Activated T-helper 17 cell treated with anti-CD3 and anti-CD28 coated beads, Interleukin-2, amount 50 U/mL, for 72 hours (primary cell): ENCODE measurements at regions not wholly inside any gene's neighbourhood (a gene's known extent, or its start where the extent isn't known, plus 50 kb on each side); places are given as distances from the start of the nearest gene placed in this dataset.
"Not testable (repeated sequence)": the region's sequence is repeated elsewhere in the genome, so short reads cannot be mapped to it uniquely, and the experiment has no call there.

ENCODE experiments used
- ATAC-seq: fragments of 150-1000 bp; cut with Tn5 transposase; replicated peaks from 2 replicates; pipeline ENCODE4 v1.10.0; 2021; ENCODE audit warnings: mild to moderate bottlenecking, moderate library complexity
- H3K27ac Mint-ChIP-seq: one replicate; pipeline ENCODE4 v1.8.0; 2022; ENCODE audit warnings: mixed read lengths
- H3K27me3 Mint-ChIP-seq: one replicate; pipeline ENCODE4 v1.8.0; 2022; ENCODE audit warnings: mixed read lengths
- H3K36me3 Mint-ChIP-seq: one replicate; pipeline ENCODE4 v1.8.0; 2022; ENCODE audit warnings: low read depth, mild to moderate bottlenecking, mixed read lengths
- H3K4me1 Mint-ChIP-seq: one replicate; pipeline ENCODE4 v1.8.0; 2022; ENCODE audit warnings: mixed read lengths
- H3K4me3 Mint-ChIP-seq: one replicate; pipeline ENCODE4 v1.8.0; 2022; ENCODE audit warnings: mild to moderate bottlenecking, mixed read lengths
- H3K9me3 Mint-ChIP-seq: one replicate; pipeline ENCODE4 v1.8.0; 2022; ENCODE audit warnings: mixed read lengths

GRCh38 chr14:53380052-53380866 is 227.1 kb upstream of the DDHD1 start:
- H3K9me3 Mint-ChIP-seq = no peaks in the 10 kb centered on the region
- H3K4me1 Mint-ChIP-seq = no peaks in the 10 kb centered on the region
- ATAC-seq = peak; percentile 61
- peak overlapping the region; percentile 48 for H3K27ac Mint-ChIP-seq
- no peaks in the 10 kb centered on the region for H3K36me3 Mint-ChIP-seq
- no peak overlapping the region for H3K4me3 Mint-ChIP-seq
- no peaks in the 10 kb centered on the region for H3K27me3 Mint-ChIP-seq

- H3K4me3 Mint-ChIP-seq = no peak overlapping the region
- ATAC-seq = no peak
- H3K4me1 Mint-ChIP-seq = no peaks in the 10 kb centered on the region
- no peak overlapping the region for H3K27ac Mint-ChIP-seq
- no peaks in the 10 kb centered on the region for H3K36me3 Mint-ChIP-seq
- H3K9me3 Mint-ChIP-seq = no peaks in the 10 kb centered on the region
- no peaks in the 10 kb centered on the region for H3K27me3 Mint-ChIP-seq
Measured at GRCh38 chr14:53378142-53378541, 225.0 kb upstream of the DDHD1 start.

- Mint-ChIP-seq H3K36me3 (no peaks in the 10 kb centered on the region), H3K27me3 (no peaks in the 10 kb centered on the region), H3K27ac (no peak overlapping the region), H3K4me3 (no peak overlapping the region), H3K4me1 (no peaks in the 10 kb centered on the region), H3K9me3 (no peaks in the 10 kb centered on the region)
- no peak for ATAC-seq
Measured at GRCh38 chr14:53376064-53376463, 222.9 kb upstream of the DDHD1 start.

GRCh38 chr14:53375599-53375998 is 222.5 kb upstream of the DDHD1 start:
- Mint-ChIP-seq H3K27me3 (no peaks in the 10 kb centered on the region), H3K36me3 (no peaks in the 10 kb centered on the region), H3K27ac (no peak overlapping the region), H3K4me1 (no peaks in the 10 kb centered on the region), H3K4me3 (no peak overlapping the region), H3K9me3 (no peaks in the 10 kb centered on the region)
- ATAC-seq = no peak

GRCh38 chr14:53368711-53369201 is 215.6 kb upstream of the DDHD1 start:
- ATAC-seq = peak; percentile 46

DNA sequence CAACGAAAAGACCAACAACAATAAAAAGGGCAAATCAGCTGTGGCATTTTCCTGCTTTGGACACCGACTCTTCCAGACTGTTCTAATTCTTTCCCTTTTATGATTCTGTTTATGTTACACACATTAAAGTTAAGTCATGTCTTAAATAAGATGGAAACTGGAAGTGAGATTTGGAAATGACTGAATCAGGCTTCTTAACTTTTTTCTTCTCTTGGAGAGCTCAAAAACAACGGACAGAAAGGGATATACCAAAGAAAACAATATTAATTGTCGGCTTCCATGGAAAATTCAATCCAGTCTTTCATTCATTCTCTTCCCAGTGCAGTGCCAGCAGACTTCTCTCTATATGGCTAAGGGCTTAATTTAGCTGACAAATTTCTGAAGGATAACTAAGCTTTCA is 214.9 kb upstream of the DDHD1 start:
- Mint-ChIP-seq H3K4me3 (no peak overlapping the region), H3K36me3 (no peaks in the 10 kb centered on the region), H3K27me3 (no peaks in the 10 kb centered on the region), H3K27ac (peak overlapping the region; percentile 2), H3K4me1 (peaks cover 3% of the 10 kb centered on the region), H3K9me3 (no peaks in the 10 kb centered on the region)
- ATAC-seq = no peak

More at GRCh38 chr14:53368711-53369201, 215.6 kb upstream of the DDHD1 start:
- H3K4me3 Mint-ChIP-seq = no peak overlapping the region
- no peaks in the 10 kb centered on the region for H3K9me3 Mint-ChIP-seq
- no peaks in the 10 kb centered on the region for H3K27me3 Mint-ChIP-seq
- no peaks in the 10 kb centered on the region for H3K36me3 Mint-ChIP-seq
- H3K27ac Mint-ChIP-seq = peak overlapping the region; percentile 2
- peaks cover 3% of the 10 kb centered on the region for H3K4me1 Mint-ChIP-seq

DNA sequence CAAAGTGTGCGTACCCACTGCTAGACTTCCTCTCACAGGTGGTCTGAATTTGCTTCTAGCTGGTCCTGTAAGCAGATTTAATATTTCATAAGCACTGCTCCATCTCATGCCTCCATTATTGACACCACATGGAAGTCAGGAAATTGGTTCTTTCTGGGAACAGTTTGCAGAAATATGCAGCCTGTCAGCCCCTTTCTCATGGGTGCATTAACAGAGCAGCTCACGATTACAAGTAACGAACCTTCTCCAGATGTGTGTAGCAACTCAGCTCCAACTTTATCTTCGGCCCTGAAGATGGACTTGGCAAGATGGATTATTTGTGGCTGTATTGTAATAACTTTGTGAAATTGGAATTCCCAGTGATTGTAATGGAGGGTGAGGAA is 214.5 kb upstream of the DDHD1 start:
- no peak overlapping the region for H3K4me3 Mint-ChIP-seq
- ATAC-seq = no peak
- peaks cover 3% of the 10 kb centered on the region for H3K4me1 Mint-ChIP-seq
- H3K9me3 Mint-ChIP-seq = no peaks in the 10 kb centered on the region
- H3K27me3 Mint-ChIP-seq = no peaks in the 10 kb centered on the region
- H3K36me3 Mint-ChIP-seq = no peaks in the 10 kb centered on the region
- peak overlapping the region; percentile 2 for H3K27ac Mint-ChIP-seq

DNA sequence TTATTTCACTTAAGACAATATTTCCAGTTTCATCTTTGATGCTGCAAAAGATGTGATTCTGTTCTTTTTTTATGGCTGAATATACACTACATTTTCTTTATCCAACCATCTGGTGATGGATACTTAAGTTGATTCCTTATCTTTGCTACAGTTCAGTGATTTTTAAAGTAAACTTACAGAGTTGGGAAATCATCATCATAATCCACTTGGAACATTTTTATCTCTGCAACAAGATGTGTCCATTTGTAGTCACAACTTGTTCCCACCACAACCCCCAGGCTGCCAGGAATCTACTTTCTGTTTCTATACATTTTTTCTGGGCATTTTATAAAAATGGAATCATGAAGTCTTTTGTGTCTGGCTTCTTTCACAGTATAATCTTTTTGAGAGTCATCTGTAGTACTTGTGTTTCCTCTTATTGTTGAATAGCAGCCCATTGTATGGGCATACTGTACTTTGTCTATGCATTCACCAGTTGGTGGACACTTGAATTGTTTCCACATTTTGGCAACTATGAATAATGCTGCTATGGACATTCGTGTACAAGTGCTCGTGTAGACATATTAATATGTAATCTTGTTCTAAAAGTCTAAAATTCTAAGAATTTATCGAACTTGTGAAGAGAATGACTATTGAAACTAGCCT is 212.5 kb upstream of the DDHD1 start:
- no peak overlapping the region for H3K4me3 Mint-ChIP-seq
- ATAC-seq = no peak

DNA sequence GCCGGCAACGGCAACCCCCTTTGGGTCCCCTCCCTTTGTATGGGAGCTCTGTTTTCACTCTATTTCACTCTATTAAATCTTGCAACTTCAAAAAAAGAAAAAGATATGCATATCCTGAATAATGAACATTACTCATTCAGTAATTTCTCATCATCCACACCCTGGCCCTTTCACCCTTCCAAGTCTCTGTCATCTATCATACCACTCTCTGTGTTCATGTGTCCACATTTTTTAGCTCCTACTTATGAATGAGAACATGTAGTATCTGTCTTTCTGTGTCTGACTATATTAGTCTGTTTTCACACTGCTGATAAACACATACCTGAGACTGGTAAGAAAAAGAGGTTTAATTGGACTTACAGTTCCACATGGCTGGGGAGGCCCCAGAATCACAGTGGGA is 209.8 kb upstream of the DDHD1 start:
- H3K4me1 Mint-ChIP-seq, H3K27me3 Mint-ChIP-seq, H3K27ac Mint-ChIP-seq, H3K9me3 Mint-ChIP-seq, ATAC-seq, H3K36me3 Mint-ChIP-seq, H3K4me3 Mint-ChIP-seq: not testable (repeated sequence)

More for the DNA sequence above, 212.5 kb upstream of the DDHD1 start:
- Mint-ChIP-seq H3K27ac (no peak overlapping the region), H3K27me3 (no peaks in the 10 kb centered on the region), H3K36me3 (no peaks in the 10 kb centered on the region), H3K4me1 (peaks cover 3% of the 10 kb centered on the region), H3K9me3 (no peaks in the 10 kb centered on the region)

- Mint-ChIP-seq H3K27ac (no peak overlapping the region), H3K4me3 (no peak overlapping the region), H3K36me3 (no peaks in the 10 kb centered on the region), H3K9me3 (peaks cover 5% of the 10 kb centered on the region), H3K4me1 (no peaks in the 10 kb centered on the region), H3K27me3 (no peaks in the 10 kb centered on the region)
- ATAC-seq = no peak
Measured at GRCh38 chr14:53360829-53361228, 207.7 kb upstream of the DDHD1 start.

GRCh38 chr14:53358166-53358565 is 205.0 kb upstream of the DDHD1 start:
- Mint-ChIP-seq H3K27me3 (no peaks in the 10 kb centered on the region), H3K4me1 (no peaks in the 10 kb centered on the region)

DNA sequence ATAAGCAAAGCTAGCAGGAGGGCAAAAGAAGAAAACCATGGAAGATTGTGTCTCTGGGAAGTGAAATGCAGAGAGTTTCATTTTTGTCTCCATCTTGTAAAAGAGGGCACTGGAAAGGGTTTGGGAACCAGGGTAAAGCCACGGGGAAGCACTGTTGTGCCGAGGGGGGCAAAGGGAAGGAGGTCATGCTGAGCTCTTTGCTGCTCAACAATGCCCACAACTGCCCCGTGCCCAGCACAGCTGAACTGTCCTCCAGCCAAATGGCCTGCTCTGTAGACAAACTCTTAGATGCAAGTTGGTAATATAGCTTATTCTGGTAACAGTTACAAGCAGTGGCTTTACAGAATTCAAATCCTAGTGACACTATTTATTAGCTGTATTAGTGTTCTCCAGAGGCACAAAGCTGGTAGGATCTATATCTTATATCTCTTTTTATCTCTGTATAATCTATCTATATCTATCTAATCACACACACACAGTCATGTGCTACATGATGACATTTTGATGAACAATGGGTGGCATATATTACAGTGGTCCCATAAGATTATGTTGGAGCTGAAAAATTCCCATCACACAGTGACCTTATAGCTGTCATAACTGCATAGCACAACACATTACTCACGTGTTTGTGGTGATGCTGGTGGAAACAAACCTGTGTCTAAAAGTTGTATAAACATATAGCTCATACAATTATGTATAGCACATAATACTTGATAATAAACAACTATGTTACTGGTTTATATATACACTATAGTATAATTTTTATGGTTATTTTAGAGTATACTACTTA is 203.4 kb upstream of the DDHD1 start:
- Mint-ChIP-seq H3K36me3 (no peaks in the 10 kb centered on the region), H3K27ac (no peak overlapping the region), H3K27me3 (no peaks in the 10 kb centered on the region), H3K4me1 (no peaks in the 10 kb centered on the region), H3K4me3 (no peak overlapping the region), H3K9me3 (peaks cover 5% of the 10 kb centered on the region)
- no peak for ATAC-seq

More at GRCh38 chr14:53358166-53358565, 205.0 kb upstream of the DDHD1 start:
- H3K4me3 Mint-ChIP-seq = no peak overlapping the region
- H3K36me3 Mint-ChIP-seq = no peaks in the 10 kb centered on the region
- H3K9me3 Mint-ChIP-seq = peaks cover 5% of the 10 kb centered on the region
- no peak overlapping the region for H3K27ac Mint-ChIP-seq
- ATAC-seq = no peak

- Mint-ChIP-seq H3K27me3 (no peaks in the 10 kb centered on the region), H3K4me3 (no peak overlapping the region), H3K4me1 (no peaks in the 10 kb centered on the region), H3K9me3 (peaks cover 5% of the 10 kb centered on the region), H3K36me3 (no peaks in the 10 kb centered on the region), H3K27ac (no peak overlapping the region)
- no peak for ATAC-seq
Measured at GRCh38 chr14:53355581-53356112, 202.5 kb upstream of the DDHD1 start.

DNA sequence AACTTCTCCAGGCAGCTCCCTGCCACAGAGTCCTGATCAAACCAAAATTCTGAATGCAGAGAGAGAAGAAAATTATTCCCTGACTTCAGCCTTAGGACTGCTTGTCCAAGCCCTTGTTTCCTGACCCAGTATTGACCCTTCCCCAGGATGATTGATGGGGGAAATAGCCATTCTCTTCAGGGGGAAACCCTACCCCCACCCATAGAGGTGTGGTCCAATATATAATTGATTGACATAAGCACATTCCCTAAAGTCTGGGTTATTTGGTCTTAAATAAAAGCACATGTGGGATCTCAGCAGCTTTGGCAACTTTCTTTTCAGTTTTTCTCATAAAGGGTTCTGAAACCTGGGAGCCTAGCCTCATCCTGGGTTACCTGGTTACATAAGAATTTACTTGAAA is 201.2 kb upstream of the DDHD1 start:
- no peak for ATAC-seq
- no peaks in the 10 kb centered on the region for H3K27me3 Mint-ChIP-seq
- no peak overlapping the region for H3K4me3 Mint-ChIP-seq
- no peaks in the 10 kb centered on the region for H3K4me1 Mint-ChIP-seq
- H3K36me3 Mint-ChIP-seq = no peaks in the 10 kb centered on the region
- peaks cover 3% of the 10 kb centered on the region for H3K9me3 Mint-ChIP-seq
- H3K27ac Mint-ChIP-seq = no peak overlapping the region
